ENCODE measurements at regions not wholly inside any gene's neighbourhood (a gene's known extent, or its start where the extent isn't known, plus 50 kb on each side); places are given as distances from the start of the nearest gene placed in this dataset.

DNA sequence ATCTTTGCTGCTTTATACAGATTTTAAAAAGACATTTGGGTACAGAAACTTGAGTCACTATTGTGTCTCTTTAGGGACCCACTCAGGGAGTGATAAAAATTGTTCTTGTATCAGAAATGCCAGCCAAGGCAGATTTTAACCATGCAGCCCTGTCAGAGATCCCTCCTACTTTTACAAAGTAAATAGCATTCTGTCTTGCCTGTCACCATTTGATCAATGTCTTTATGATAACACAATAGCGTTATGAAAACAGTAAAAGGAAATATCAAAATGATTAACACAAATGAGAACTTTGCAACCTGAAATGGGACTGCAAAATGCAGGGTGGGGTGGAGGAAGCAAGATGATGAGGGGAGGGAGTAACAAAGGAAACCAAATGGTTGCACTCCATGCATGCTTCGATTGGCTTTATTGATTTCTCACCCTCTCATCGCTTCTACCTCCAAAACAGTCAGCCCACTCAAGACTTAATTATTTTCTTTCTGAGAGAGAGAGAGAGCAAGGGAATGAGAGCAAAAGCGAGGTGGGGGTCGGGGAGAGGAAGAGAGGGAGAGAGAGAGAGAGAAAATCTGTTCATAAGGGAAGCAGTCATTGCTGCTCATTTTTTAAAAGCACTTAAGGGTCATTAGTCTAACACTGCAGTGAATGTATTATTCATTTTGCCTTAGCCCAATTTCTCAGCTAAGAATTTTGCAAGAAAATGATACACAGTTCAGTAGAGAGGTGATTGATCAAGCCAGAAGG lies 576.5 kb downstream of the CSNK1G3 start:
- Histone ChIP-seq H3K4me1 (ENCODE audit: control insufficient read depth, insufficient read depth, low read length) (peaks cover 18% of the 10 kb centered on the region), H3K9ac (ENCODE audit: low read depth, low read length) (no peak overlapping the region), H3K4me3 (ENCODE audit: low read depth, low read length) (no peak overlapping the region), H3K27me3 (ENCODE audit: control insufficient read depth, insufficient read depth, low read length) (no peaks in the 10 kb centered on the region), H3K36me3 (ENCODE audit: control insufficient read depth, insufficient read depth, low read length) (no peaks in the 10 kb centered on the region), H3K9me3 (ENCODE audit: control insufficient read depth, insufficient read depth, low read length) (no peaks in the 10 kb centered on the region)

DNA sequence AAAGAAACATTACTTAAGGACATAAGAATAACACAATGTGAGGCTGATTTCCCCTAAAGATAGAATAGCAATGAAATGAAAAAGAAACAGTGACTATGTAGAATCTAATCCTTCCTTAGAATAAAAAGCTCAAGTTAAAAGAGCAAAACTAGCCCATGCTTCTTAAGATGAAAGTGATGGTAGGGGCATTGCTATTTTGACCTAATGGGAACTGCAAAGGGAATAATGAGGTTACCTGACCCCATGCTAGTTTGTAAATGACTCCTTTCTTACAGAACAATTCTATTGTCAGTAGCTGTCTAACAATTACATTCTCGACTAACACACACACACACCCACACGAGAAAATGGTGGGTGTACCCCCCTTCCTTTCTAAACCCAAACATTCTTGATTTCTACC lies 575.8 kb downstream of the CSNK1G3 start:
- Histone ChIP-seq H3K27me3 (ENCODE audit: control insufficient read depth, insufficient read depth, low read length) (no peaks in the 10 kb centered on the region), H3K4me1 (ENCODE audit: control insufficient read depth, insufficient read depth, low read length) (peaks cover 18% of the 10 kb centered on the region), H3K9ac (ENCODE audit: low read depth, low read length) (no peak overlapping the region), H3K36me3 (ENCODE audit: control insufficient read depth, insufficient read depth, low read length) (no peaks in the 10 kb centered on the region), H3K9me3 (ENCODE audit: control insufficient read depth, insufficient read depth, low read length) (no peaks in the 10 kb centered on the region), H3K4me3 (ENCODE audit: low read depth, low read length) (no peak overlapping the region)

DNA sequence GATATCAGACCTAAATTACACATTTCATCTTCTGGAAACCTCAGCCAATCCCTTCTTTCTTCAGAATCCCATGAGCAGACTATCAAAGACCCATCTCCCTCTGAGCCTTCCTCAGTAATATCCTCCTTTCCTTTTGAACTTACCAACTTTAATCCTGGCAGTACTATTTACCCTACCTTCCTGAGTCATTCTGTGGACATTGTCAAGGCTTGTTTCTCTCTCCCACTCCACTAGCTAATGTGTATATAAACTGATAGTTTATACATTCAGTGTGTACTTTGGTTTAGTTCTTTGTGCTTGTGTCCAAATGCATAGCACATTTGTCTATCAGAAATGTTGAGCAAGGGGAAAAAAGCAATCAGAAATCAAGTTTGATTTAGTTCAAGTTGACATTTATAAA lies 568.3 kb downstream of the CSNK1G3 start:
- Histone ChIP-seq H3K4me1 (ENCODE audit: control insufficient read depth, insufficient read depth, low read length) (no peaks in the 10 kb centered on the region), H3K9me3 (ENCODE audit: control insufficient read depth, insufficient read depth, low read length) (no peaks in the 10 kb centered on the region), H3K9ac (ENCODE audit: low read depth, low read length) (no peak overlapping the region), H3K4me3 (ENCODE audit: low read depth, low read length) (no peak overlapping the region), H3K27me3 (ENCODE audit: control insufficient read depth, insufficient read depth, low read length) (no peaks in the 10 kb centered on the region), H3K36me3 (ENCODE audit: control insufficient read depth, insufficient read depth, low read length) (no peaks in the 10 kb centered on the region)

DNA sequence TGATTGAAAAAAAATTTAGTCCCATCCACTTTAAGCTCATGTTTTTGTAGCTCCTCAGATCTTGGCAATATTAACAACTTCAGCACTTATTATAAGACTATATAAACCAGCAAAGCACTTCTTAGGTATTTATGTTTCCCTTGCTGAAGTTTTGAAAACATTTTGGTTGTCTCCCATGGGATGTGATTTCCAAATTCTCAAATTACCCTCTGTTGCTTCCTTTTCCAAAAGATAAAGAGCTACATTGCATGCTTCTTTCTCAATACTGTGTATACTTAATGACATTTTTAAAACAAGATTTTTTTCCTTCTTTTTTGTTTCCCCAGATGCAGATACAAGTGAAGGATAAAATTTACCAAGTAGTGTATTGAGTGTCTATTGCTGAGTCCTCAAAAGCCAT lies 567.1 kb downstream of the CSNK1G3 start:
- no peak overlapping the region for H3K9ac ChIP-seq (ENCODE audit: low read depth, low read length)
- H3K4me1 ChIP-seq (ENCODE audit: control insufficient read depth, insufficient read depth, low read length): no peaks in the 10 kb centered on the region
- no peak overlapping the region for H3K4me3 ChIP-seq (ENCODE audit: low read depth, low read length)
- no peaks in the 10 kb centered on the region for H3K36me3 ChIP-seq (ENCODE audit: control insufficient read depth, insufficient read depth, low read length)
- no peaks in the 10 kb centered on the region for H3K9me3 ChIP-seq (ENCODE audit: control insufficient read depth, insufficient read depth, low read length)
- no peaks in the 10 kb centered on the region for H3K27me3 ChIP-seq (ENCODE audit: control insufficient read depth, insufficient read depth, low read length)

DNA sequence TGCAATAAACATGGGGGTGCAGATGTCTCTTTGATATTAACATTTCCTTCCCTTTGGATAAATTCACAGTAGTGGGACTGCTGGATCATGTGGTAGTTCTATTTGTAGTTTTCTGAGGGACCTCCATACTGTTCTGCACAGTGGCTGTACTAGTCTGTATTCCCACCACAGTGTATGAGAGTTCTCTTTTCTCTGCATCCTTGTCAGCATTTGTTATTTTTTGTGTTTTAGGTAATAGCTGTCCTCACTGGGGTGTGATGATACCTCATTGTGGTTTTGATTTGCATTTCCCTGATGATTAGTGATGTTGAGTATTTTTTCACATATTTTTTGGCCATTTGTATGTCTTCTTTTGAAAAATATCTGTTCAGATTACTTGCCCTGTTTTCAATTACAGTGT lies 562.5 kb downstream of the CSNK1G3 start:
- Histone ChIP-seq H3K4me1 (ENCODE audit: control insufficient read depth, insufficient read depth, low read length) (no peaks in the 10 kb centered on the region), H3K36me3 (ENCODE audit: control insufficient read depth, insufficient read depth, low read length) (no peaks in the 10 kb centered on the region), H3K9ac (ENCODE audit: low read depth, low read length) (no peak overlapping the region), H3K4me3 (ENCODE audit: low read depth, low read length) (no peak overlapping the region), H3K27me3 (ENCODE audit: control insufficient read depth, insufficient read depth, low read length) (no peaks in the 10 kb centered on the region), H3K9me3 (ENCODE audit: control insufficient read depth, insufficient read depth, low read length) (no peaks in the 10 kb centered on the region)

DNA sequence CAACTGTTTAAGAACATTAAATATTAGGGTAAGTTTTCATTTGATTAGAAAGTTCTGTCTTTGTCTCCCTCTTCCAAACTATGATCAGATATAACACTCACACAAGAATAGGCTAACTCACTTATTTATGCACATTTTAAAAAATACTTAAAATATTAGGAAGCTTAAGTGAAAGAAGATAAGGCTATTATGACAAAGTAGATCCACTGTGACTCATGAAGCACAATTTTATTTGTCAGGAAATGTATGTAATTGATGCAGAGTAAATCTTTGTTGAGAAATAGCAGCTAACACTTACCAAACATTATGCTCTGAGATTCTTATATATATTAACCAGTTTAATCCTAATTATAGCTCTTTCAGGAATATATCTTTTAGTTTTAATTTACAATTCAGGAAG lies 560.6 kb downstream of the CSNK1G3 start:
- Histone ChIP-seq H3K27me3 (ENCODE audit: control insufficient read depth, insufficient read depth, low read length) (no peaks in the 10 kb centered on the region), H3K9ac (ENCODE audit: low read depth, low read length) (no peak overlapping the region), H3K4me1 (ENCODE audit: control insufficient read depth, insufficient read depth, low read length) (no peaks in the 10 kb centered on the region)

DNA sequence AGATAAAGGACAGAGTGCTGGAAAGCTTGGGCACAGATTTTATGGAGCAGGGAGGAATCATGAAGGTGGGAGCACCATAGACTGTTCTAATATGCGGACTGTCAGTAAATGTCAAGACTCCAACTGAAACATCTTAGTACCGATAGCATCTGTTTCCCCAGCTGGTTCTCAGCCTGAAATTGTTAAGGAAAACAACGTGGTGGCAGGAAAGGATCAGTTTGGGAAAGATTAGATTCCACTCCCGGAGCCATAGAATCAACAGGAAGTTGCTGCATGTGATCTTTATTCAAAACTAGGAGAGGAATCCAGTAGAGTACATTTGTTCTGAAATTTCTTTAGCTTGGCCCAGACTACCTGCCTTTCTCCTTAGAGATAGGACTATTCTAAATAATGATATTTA lies 559.1 kb downstream of the CSNK1G3 start:
- no peak overlapping the region for H3K9ac ChIP-seq (ENCODE audit: low read depth, low read length)
- no peak overlapping the region for H3K4me3 ChIP-seq (ENCODE audit: low read depth, low read length)
- no peaks in the 10 kb centered on the region for H3K4me1 ChIP-seq (ENCODE audit: control insufficient read depth, insufficient read depth, low read length)
- H3K9me3 ChIP-seq (ENCODE audit: control insufficient read depth, insufficient read depth, low read length): no peaks in the 10 kb centered on the region
- no peaks in the 10 kb centered on the region for H3K36me3 ChIP-seq (ENCODE audit: control insufficient read depth, insufficient read depth, low read length)
- H3K27me3 ChIP-seq (ENCODE audit: control insufficient read depth, insufficient read depth, low read length): no peaks in the 10 kb centered on the region

More for the DNA sequence above, 560.6 kb downstream of the CSNK1G3 start:
- no peaks in the 10 kb centered on the region for H3K36me3 ChIP-seq (ENCODE audit: control insufficient read depth, insufficient read depth, low read length)
- H3K9me3 ChIP-seq (ENCODE audit: control insufficient read depth, insufficient read depth, low read length): no peaks in the 10 kb centered on the region
- no peak overlapping the region for H3K4me3 ChIP-seq (ENCODE audit: low read depth, low read length)

DNA sequence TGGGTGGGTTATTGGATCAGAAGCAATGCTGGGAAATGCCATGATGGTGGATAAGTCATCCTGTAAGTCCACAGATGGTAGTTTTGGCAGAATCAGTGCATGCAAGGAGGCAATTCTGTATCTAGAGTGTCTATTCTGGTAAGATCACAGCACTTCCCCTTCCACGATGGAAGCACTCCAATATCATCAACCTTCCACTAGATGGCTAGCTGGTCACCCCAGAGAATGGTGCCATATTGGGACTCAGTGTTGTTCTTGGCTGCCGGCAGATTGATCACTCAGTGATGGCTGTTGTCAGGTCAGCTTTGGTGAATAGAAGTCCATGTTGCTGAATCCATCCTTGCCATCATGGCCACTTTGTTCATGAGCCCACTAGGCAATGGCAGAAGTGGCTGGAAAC lies 553.5 kb downstream of the CSNK1G3 start:
- Histone ChIP-seq H3K4me3 (ENCODE audit: low read depth, low read length) (no peak overlapping the region), H3K36me3 (ENCODE audit: control insufficient read depth, insufficient read depth, low read length) (no peaks in the 10 kb centered on the region), H3K4me1 (ENCODE audit: control insufficient read depth, insufficient read depth, low read length) (no peaks in the 10 kb centered on the region), H3K9me3 (ENCODE audit: control insufficient read depth, insufficient read depth, low read length) (no peaks in the 10 kb centered on the region), H3K9ac (ENCODE audit: low read depth, low read length) (no peak overlapping the region), H3K27me3 (ENCODE audit: control insufficient read depth, insufficient read depth, low read length) (no peaks in the 10 kb centered on the region)

DNA sequence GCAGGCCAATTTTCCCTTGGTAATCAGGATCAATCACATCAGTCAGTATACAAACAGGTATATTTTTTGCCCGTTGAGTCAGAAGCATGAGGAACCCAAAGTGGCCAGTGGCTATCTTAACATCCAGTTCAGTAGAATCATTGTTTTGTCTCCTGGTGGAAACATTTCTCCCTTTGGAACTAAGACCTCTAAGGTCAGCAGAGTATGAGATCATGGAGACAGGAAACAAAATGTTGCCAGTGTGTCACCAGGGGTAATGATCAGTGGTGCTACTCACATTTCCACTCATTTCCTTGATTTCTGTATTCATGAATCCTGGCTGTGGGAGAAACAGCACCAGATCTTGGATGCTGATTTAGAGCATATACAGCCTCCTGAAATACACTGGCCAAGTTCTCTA lies 553.0 kb downstream of the CSNK1G3 start:
- no peaks in the 10 kb centered on the region for H3K4me1 ChIP-seq (ENCODE audit: control insufficient read depth, insufficient read depth, low read length)
- H3K36me3 ChIP-seq (ENCODE audit: control insufficient read depth, insufficient read depth, low read length): no peaks in the 10 kb centered on the region
- no peak overlapping the region for H3K9ac ChIP-seq (ENCODE audit: low read depth, low read length)
- no peaks in the 10 kb centered on the region for H3K27me3 ChIP-seq (ENCODE audit: control insufficient read depth, insufficient read depth, low read length)
- H3K4me3 ChIP-seq (ENCODE audit: low read depth, low read length): no peak overlapping the region
- no peaks in the 10 kb centered on the region for H3K9me3 ChIP-seq (ENCODE audit: control insufficient read depth, insufficient read depth, low read length)

DNA sequence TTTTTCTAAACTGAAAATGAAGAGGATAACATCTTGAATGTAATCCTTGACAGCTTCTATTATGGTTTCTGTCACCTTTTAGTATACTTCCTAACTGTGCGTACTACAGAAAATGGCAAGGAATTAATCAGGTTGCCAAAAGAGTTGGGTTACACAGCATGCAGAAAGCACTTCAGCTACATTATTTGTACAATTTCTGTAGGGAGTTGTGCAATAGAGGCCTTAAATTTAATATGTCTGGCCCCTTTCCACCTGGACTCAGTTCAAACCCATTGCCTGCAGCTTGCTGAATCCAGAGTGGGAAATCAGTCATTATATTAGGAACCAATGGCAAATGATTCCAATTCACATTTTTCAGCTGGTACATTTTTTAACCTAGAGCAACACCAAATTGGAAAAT lies 549.7 kb downstream of the CSNK1G3 start:
- Histone ChIP-seq H3K9me3 (ENCODE audit: control insufficient read depth, insufficient read depth, low read length) (no peaks in the 10 kb centered on the region), H3K4me1 (ENCODE audit: control insufficient read depth, insufficient read depth, low read length) (no peaks in the 10 kb centered on the region), H3K4me3 (ENCODE audit: low read depth, low read length) (no peak overlapping the region), H3K9ac (ENCODE audit: low read depth, low read length) (no peak overlapping the region), H3K27me3 (ENCODE audit: control insufficient read depth, insufficient read depth, low read length) (no peaks in the 10 kb centered on the region), H3K36me3 (ENCODE audit: control insufficient read depth, insufficient read depth, low read length) (no peaks in the 10 kb centered on the region)

DNA sequence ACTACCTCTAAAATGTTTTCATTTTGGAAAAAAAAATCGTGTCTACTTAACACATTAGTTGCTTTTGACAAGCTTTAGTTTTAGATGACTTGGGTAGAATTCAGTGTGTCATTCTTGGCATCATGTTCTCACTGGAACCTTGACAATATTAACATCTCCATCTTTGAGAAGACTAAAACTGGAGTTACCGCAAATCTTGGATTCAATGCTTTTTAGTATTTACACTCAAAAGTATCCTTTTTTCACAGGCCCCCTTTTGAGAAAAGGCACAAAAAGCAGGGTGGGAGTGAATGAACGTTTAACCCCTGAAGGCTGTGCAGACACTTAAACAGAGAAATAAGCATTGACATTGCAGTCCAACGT lies 549.1 kb downstream of the CSNK1G3 start:
- Histone ChIP-seq H3K9me3 (ENCODE audit: control insufficient read depth, insufficient read depth, low read length) (no peaks in the 10 kb centered on the region), H3K27me3 (ENCODE audit: control insufficient read depth, insufficient read depth, low read length) (no peaks in the 10 kb centered on the region), H3K4me1 (ENCODE audit: control insufficient read depth, insufficient read depth, low read length) (no peaks in the 10 kb centered on the region), H3K9ac (ENCODE audit: low read depth, low read length) (no peak overlapping the region), H3K4me3 (ENCODE audit: low read depth, low read length) (no peak overlapping the region), H3K36me3 (ENCODE audit: control insufficient read depth, insufficient read depth, low read length) (no peaks in the 10 kb centered on the region)

DNA sequence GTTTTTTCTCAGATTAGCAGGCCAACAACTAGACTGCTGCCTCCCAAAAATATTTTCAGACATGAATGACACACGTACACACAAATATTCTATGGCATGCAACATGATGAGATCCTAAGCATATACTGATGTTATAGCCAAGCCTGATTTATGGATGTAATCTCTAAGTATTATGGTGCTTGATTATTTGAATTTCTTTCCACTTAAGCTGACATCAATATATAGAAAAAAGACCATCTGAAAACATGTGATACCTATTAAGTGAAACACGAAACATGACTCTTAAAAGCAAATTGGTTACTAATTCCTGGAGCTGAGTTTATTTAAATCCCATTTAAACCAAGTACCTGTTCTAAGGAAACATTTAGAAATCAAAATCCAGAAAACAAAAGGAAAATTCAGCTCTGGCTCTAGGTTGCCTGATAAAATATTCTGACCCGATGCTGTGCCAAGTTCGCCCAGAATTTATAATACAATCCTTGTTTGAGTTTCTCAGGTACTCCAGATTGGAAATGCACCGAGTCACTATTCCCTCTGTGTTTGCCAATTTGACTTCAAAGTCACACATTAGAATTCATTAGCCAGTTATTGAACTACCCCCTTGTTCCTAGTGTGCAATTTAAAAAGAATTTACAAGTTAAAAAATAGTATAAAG lies 548.6 kb downstream of the CSNK1G3 start:
- Histone ChIP-seq H3K9me3 (ENCODE audit: control insufficient read depth, insufficient read depth, low read length) (no peaks in the 10 kb centered on the region), H3K4me1 (ENCODE audit: control insufficient read depth, insufficient read depth, low read length) (no peaks in the 10 kb centered on the region), H3K4me3 (ENCODE audit: low read depth, low read length) (no peak overlapping the region)

More for the DNA sequence above, 548.6 kb downstream of the CSNK1G3 start:
- no peaks in the 10 kb centered on the region for H3K27me3 ChIP-seq (ENCODE audit: control insufficient read depth, insufficient read depth, low read length)
- no peak overlapping the region for H3K9ac ChIP-seq (ENCODE audit: low read depth, low read length)
- no peaks in the 10 kb centered on the region for H3K36me3 ChIP-seq (ENCODE audit: control insufficient read depth, insufficient read depth, low read length)

Measured in iPS-15b (cell line).